Glomerular visceral epithelial cell (primary cell): ENCODE measurements at regions not wholly inside any gene's neighbourhood (a gene's known extent, or its start where the extent isn't known, plus 50 kb on each side); places are given as distances from the start of the nearest gene placed in this dataset.
"Not testable (repeated sequence)": the region's sequence is repeated elsewhere in the genome, so short reads cannot be mapped to it uniquely, and the experiment has no call there.

ENCODE experiments used
- DNase-seq: peaks from one replicate; pipeline ENCODE4 v3.0.0-alpha.2; 2016; ENCODE audit errors: extremely low spot score

DNA sequence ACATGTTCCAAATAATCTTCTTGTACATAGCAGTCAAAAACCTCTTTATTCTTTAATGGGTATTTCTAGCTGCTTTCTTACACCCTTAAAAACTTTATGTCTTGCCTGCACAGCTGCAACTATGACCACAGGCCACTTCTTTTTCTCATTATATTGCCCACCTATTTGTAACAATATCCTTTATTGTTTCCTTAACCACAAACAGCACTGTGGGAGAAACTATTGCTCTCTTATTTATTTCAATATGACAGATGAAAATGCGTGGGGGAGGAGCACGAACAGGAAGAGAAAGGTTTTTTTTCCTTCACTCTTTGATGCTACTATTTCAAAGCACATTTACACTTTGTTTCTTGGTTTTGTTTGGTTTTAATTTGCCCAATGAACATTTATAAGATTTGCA lies 253.5 kb downstream of the GJA1 start:
- no peak for DNase-seq

DNA sequence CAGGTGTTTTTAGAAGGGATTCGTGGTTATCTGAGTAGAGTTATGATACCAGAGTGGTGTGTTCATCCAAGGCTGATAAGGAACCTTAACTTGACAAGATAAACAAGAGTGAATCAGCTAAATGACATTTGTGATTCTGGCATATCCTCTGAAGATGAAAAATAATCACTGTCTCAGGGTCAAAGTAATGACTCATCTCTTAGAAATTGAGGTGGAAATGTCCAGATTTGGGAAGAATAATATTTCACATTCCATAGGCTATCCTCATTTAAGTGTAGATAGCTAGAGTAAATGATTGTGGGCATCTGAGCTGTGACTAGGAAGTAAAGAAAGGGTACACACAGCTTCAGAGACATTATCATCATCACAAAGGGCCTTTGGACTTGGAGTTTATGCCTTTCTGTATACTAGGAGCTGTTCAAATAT lies 255.7 kb downstream of the GJA1 start:
- DNase-seq: peak; percentile 51

DNA sequence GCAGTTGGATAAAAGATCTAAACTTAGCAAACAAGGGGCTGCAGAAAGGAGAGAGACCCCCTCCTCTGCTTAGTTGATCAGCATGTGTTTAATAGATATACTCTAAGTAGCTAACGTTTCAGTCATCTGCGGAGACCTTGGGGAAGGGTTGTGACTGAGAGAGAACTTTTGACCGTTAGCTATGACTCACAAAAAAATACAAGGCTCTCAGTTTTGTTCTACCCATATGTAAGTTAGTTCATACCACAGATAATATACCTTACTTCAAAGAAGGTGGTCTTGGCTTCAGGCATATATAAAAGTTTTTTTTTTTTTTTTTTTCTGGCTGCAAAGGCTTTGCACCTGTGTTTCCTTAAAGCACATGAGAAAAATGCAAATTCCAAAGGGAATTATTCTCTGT lies 258.9 kb downstream of the GJA1 start:
- DNase-seq: peak; percentile 43

DNA sequence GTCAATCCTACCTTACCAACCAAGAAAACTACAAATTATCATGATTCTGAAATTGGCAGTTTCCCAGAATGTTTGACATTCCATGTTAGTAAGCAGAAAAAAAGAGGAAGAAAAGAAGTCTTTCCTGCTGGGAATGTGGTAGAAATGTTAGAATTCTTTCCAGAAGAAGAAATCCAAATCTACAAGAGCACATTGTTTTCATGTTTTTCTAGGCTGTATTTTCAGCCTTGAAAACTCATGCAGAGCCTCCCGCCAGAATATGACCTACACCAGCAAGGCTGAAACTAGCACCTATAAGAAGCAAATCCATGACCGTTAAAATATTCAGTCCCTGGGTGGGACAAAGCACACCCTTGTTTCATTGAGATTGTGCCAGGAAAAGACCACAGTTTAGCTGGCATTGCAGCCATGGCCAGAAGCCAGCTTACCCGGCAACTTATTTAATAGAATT lies 259.4 kb downstream of the GJA1 start:
- DNase-seq: peak; percentile 42

DNA sequence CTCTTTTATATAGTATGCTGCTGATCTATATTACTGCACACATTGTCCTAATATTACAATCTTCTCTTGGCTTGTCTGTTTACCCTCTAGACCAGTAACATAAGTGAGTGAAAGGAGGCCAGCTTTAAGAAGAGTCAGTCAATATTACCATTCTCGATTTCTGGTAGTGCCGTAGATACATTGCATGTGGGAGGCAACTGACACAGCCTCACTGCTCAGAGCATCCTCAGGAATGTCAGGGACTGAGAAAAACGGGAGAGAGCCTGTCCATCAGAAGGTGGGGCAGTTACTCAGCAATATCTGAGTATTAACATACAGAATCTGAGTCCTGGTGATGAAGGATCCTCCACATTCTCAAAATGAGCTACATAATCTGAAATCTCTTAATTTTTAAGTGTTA lies 259.9 kb downstream of the GJA1 start:
- DNase-seq: peak; percentile 21

DNA sequence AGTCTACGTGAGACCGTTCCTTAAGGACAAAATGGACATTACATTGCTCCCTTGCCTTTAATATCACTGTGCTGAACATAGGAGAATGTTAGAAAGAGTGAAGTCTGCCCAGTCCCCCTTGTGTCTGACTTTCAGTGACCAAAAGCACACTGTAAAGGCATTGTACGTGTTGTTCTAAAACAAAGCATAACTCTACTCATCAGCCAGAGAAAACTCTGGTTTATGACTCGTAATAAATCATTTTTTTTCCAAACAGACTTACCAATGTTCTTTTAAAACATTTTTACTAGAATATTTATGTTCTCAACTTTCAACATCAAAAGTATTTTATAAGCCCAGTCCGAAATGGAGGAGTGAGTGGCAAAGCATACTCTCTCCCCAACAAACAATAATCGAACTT lies 262.5 kb downstream of the GJA1 start:
- DNase-seq: no peak

DNA sequence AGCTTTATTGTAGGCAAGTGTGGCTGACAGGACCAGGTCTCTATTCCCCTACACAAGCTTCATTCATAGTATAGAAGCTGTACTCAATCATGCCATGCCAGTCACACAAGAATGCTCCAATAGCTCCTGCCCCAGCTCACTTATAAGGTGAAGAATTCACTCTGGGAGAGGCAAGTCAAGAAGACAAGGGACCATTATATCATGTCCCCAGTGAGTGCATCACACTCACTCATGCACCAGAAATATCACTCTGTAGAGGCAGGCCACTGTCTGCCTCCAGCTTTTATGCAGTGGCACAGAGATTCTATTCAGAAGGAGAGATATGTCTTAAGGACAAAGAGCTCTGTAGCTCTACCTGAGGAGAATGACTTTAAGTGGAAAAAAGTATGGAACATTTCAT lies 263.2 kb downstream of the GJA1 start:
- DNase-seq: no peak

DNA sequence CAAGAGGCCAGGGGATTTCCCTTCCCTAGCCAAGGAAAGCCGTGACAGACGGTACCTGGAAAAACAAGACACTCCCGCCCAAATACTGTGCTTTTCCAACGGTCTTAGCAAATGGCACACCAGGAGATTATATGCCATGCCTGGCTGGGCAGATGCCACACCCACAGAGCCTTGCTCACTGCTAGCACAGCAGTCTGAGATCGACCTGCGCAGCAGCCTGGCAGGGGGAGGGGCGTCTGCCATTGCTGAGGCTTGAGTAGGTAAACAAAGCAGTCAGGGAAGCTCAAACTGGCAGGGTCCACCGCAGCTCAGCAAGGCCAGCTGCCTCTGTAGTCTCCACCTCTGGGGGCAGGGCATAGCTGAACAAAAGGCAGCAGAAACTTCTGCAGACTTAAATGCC lies 267.7 kb downstream of the GJA1 start:
- not testable (repeated sequence) for DNase-seq

DNA sequence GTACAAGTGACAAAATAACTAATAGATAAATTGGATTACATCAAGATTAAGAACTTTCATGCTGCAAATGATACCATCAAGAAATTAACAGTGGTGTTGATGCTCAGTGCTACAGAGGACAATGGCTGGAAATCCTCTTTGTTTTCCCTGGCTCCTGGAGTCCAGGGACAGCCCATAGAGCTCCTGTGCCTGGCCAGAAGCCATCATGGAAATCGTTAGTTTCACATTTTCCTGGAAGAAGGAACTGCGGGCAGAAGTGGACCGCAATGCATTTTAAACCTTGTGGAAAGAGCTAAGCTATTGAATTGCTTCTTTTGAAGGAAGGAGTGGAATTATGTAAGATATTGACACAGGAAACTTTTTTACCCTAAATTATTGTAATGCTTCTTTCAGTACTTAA lies 276.0 kb downstream of the GJA1 start:
- no peak for DNase-seq

DNA sequence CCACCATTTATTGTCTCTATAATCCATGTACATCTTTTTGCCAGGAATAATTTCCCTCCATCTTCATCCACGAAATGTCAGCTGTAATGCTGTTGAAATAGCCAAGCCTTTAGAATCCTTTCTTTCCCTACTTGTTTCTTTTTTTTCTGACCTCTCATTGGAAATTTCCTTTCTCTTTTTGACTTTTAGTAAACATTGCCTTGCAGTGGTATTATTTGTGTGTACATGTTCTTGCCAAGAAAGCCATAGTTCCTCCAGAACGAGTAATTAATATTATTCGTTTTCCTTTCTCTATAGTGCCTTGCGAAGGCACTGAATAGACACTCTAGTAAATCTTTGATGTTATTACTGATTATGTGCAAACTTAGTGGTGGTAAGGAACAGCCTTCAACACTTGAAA lies 282.2 kb downstream of the GJA1 start:
- DNase-seq: no peak

DNA sequence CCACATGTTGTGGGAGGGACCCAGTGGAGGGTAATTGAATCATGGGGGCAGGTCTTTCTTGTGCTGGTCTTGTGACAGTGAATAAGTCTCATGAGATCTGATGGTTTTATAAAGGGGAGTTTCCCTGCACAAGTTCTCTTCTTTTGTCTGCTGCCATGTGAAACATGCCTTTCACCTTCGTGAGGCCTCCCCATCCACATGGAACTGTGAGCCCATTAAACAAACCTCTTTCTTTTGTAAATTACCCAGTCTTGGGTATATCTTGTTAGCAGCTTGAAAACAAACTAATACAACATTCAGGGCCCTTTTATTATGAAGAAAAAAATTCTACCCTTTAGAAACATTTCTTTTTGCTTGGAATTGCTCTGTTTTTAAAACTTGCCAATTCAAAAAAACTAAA lies 285.4 kb downstream of the GJA1 start:
- DNase-seq: not testable (repeated sequence)

DNA sequence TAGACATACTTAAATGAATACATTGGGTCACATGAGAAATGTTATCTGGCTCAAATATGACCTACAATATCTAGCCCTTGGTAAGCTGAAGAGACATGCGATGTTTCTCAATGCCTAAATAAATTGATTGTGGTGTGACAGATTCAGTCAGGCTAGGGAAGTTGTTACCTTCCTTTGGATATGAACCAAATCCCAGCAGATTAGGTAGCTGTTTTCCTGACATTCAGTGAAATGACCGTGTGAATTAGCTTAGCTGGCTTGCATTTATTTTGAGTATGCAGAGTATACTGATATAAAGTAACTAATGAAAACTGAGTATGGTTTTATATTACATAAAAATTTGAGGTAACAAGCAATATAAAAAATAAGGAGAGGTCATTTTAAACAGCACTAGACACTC lies 288.2 kb downstream of the GJA1 start:
- DNase-seq: no peak

DNA sequence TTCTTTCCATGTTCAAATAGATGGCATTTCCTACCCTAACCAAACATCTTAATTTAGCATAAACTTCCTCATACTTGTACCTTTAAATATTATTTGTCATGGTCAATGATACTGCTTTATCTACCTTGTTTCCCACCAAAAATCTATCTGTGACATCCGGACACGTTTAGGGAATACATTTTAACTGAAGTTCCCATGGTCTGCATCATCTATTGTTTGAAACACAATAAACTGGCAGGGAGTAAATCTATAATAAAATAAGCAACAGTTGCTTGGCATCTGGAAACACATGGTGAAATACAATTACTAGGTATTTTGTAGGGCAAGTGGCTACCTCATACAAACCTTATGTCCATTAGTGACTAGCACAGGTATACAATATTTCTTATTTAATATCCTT lies 289.1 kb downstream of the GJA1 start:
- no peak for DNase-seq

DNA sequence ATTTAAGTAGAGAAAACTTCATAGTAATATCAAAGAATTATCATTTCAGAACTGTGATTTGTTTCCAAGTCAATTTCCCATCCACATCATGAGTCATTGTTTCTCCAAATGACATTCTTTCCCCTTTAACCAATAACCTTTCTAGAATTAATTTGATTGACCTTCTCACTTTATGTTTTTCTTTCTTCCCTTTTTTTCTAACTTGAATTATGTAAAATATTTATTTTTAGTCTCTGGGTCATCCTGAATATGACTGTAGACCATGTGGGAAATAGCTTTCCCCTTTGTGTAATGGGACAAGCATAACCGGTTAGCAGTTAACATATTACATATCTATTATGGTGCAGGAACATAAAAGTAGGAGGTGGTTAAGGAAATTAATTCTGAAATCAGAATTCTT lies 291.1 kb downstream of the GJA1 start:
- no peak for DNase-seq

DNA sequence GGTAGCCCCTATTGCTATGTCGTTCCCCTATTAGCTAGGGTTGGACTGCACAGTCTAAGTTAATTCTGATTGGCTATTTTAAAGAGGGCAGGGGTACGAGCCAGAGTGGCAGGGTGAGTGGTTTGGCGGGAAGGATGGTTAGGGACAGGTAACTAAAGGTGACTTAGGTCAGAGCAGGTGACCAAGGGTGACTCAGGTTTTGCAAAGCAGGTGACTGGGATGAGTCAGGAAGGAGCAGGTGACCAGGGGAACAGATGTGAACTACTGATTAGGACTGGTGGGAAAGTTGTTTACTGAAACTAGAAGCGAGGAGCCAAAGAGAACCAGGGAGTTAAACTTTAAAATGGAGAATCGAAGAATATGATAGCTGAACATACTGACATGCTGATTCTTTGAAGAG lies 295.2 kb downstream of the GJA1 start:
- DNase-seq: no peak

DNA sequence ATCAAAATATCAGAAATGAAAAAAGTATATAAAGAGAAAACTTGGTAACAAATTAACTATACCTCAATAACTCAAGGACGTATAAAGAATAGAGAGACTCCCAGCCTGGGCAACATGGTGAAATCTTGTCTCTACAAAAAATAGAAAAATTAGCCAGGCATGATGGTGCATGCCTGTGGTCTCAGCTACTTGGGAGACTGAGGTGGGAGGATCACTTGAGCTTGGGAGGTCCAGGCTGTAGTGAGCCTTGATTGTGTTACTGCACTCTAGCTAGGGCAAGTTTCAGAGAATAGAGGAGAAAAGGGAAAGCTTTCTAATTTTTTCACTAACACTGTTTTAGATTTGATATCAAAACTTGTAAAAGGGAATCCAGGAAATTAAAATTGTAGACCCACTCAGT lies 295.9 kb downstream of the GJA1 start:
- DNase-seq: peak; percentile 4

DNA sequence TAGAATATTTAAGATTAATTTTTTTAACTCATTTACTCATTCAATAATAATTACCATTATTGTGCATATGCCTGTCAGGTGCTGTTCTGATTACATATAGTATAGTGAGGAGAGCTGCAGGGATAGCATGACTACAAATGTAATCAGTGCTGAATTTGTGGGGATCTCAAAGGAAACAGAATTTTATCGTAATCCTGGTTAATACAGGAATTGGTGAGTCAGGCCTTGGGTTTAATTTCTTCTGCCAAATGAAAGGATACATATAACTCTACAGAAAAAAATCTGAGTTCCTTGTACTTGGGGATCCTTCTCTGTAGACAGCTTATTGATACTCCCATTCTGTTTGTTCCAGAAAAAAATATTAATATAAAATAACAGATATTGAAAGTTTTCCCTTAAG lies 297.2 kb downstream of the GJA1 start:
- DNase-seq: no peak

DNA sequence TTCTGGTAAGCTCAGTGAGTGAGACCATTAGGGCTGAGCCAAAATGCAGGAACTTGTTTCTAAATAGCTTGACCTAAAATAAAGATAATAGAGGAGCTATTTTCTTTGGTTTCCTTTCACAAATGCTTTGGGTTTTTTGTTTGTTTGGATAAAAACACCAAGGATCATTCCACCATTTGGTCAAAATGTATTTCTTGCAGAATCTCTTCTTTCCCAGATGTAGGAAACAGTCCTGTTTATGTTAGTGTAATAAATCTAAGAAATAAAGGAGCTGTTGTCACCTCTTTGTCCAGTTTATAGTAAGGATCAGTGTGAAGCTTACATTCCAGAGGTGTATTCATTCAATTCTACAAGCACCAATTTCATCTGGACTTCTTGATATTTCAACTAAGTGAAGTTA lies 297.8 kb downstream of the GJA1 start:
- no peak for DNase-seq

DNA sequence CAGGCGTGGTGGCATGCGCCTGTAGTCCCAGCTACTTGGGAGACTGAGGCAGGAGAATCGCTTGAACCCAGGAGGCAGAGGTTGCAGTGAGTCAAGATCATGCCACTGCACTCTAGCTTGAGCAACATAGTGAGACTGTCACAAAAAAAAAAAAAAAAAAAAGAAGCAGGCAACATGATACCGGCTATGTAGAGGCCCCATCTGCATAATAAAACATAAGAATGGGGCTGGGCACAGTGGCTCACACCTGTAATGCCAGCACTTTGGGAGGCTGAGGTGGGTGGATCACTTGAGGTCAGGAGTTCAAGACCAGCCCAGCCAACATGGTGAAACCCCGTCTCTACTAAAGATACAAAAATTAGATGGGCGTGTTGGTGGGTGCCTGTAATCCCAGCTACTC lies 304.7 kb downstream of the GJA1 start:
- DNase-seq: not testable (repeated sequence)

DNA sequence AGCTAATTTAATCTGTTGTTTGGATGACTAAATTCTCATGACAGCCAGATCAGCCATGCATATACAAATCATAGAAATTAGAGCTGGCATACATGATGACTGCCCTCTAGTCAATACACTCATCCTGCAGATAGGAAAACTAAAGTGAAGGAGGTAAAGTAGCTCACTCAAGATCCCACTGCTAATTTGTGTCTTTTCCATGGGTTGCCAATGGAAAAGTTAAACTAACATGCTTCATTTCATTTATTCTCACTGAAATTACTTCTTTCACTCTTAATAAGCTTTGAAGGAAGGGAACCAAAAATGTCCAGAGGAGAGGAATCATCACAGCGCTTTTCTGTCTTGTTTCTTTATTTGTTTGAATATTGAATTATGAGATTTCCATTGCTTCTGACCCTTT lies 308.2 kb downstream of the GJA1 start:
- no peak for DNase-seq

DNA sequence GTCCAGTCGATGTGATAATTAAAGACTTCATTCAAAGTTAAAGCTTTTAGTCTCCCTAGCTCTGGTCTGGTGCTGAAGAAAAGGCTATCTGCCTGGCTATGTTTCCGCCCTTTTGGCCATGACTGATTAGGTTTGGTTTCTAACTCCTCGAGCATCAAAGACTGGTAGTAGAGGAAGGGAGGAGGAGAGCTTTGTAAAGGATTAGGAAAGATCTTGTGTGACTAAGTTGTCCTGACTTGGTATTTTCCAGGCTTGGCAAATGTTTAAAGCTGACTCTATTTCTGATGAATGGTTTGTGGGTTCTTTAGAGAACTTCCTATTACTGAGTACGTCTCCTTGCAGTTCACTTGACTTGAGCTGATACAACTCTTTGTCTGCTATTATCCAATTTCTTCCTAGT lies 312.9 kb downstream of the GJA1 start:
- DNase-seq: no peak

DNA sequence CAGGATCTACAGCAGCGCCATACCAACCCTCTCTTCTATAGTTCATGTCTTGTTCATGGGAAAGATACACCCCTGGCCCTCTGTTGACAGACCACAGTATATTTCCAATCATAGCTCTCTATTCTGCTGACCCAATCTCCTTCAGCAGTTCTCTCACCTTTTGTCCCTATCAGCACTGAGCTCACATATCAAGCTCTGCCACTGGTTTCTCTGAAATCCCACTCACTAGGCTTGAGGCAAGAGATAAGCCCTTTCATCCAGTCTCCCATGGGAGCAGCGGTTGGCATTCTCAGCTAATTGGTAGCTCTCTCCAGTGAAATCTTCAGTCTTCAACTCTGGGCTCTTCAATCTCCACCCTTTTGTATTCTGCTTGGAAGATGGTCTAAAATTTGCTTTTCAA lies 313.4 kb downstream of the GJA1 start:
- DNase-seq: no peak

DNA sequence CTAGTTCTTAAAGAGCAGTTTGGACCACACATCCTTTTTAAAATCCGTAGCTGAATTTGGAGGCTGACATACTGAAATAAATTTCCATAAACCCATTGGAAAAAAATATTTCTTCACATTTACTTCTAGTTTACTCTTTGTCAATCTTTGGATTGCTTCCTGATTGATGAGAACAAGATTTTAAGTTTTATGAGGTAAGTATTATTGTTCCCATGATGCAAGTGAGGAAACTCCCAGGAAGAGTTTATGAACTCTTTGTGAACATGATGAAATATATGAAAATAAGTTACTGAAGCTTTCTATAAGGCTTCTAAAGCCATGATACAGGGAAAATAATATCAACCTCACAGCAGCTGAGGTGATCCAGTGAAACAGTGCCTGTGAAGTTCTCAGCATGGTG lies 320.0 kb downstream of the GJA1 start:
- DNase-seq: no peak

DNA sequence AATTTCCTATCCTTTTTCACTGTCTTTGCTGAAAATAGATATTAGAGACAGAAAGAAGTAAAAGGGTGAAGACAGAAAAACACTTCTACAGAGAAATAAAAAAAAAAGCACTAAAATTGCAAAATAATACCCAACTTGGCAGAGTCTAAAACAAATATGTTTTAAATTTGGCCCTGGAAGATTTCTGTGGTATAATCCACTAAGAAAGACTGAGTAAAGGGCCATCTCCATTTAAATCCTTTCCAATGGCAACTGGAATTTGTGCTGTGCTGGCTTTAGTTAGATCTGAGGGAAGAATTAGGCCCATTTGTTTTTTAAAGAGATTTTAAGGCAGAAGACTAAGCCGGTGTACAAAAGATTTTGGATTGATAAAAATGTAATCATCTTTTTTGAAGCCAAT lies 321.2 kb downstream of the GJA1 start:
- DNase-seq: no peak

DNA sequence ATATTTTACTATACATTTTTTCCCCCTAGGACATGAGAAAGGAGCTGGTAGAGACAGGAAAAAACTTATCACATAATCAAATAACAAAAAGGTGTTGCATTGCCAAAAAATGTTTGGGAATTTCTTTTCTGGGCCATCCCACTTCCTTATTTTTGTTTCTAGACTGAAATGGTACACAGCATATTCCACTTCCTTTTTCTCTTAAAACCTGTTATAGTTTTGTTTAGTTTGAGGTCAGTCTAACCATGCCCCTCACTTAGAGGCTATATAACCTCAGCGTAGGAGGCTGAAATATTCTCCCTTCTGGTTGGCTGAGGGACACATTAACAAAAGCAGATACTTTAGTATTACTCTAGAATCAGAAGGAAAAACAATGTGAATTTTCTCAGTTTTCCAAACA lies 323.9 kb downstream of the GJA1 start:
- DNase-seq: no peak
